PC-9 (cell line): ENCODE measurements at regions not wholly inside any gene's neighbourhood (a gene's known extent, or its start where the extent isn't known, plus 50 kb on each side); places are given as distances from the start of the nearest gene placed in this dataset.

Experiments used
- BruUV-seq: library from RNA; stranded (reverse); fragments of 400-500 nt; replicated peaks from 2 replicates; lab custom pipeline; 2021; lab: Mats Ljungman, UMichigan
- CTCF ChIA-PET: fragments of 300-600 bp; sonication (Branson Sonifier 250); formaldehyde crosslinking; loops from one replicate; lab custom pipeline; 2022; ENCODE audit warnings: antibody characterized with exemption; lab: Charles Lee
- POLR2A ChIA-PET: fragments of 300-600 bp; sonication (Branson Sonifier 250); formaldehyde crosslinking; loops from one replicate; lab custom pipeline; 2022; ENCODE audit warnings: antibody characterized with exemption; ENCODE audit not compliant: unreplicated experiment; lab: Charles Lee
- DNase-seq, 2 experiments: peaks; one replicate each; pipeline versions ENCODE4 v3.0.0 to v3.0.0-alpha.2; 2015 to 2022; ENCODE audit warnings: mixed read lengths in 1 of 2
- H2AFZ ChIP-seq: fragments of 200-600 bp; sonication (generic); 2 replicates; pipeline ENCODE4 v1.8.1; 2017; ENCODE audit warnings: antibody characterized with exemption
- H3F3A ChIP-seq: fragments of 200-600 bp; sonication (generic); 2 replicates; pipeline ENCODE4 v1.8.1; 2017; ENCODE audit warnings: antibody characterized with exemption, mild to moderate bottlenecking, low read depth; ENCODE audit not compliant: insufficient read depth
- H3K27ac ChIP-seq: fragments of 200-600 bp; sonication (generic); 2 replicates; pipeline ENCODE4 v1.6.1; 2016; ENCODE audit warnings: mixed run types
- H3K27me3 ChIP-seq: fragments of 200-600 bp; sonication (generic); 2 replicates; pipeline ENCODE4 v1.6.1; 2016; ENCODE audit warnings: low read depth, mixed run types; ENCODE audit not compliant: insufficient read depth
- H3K36me3 ChIP-seq: fragments of 200-600 bp; sonication (generic); 2 replicates; pipeline ENCODE4 v1.6.1; 2016; ENCODE audit warnings: low read depth, mixed run types
- H3K4me1 ChIP-seq: fragments of 200-600 bp; sonication (generic); replicated peaks from 2 replicates; pipeline ENCODE4 v1.6.1; 2016; ENCODE audit warnings: mixed run types; ENCODE audit not compliant: insufficient read depth
- H3K4me2 ChIP-seq: fragments of 200-600 bp; sonication (generic); 2 replicates; pipeline ENCODE4 v1.6.1; 2017; ENCODE audit warnings: mixed run types
- H3K4me3 ChIP-seq: fragments of 200-600 bp; sonication (generic); 2 replicates; pipeline ENCODE4 v1.6.1; 2016; ENCODE audit warnings: mixed run types
- H3K79me2 ChIP-seq: fragments of 200-600 bp; sonication (generic); 2 replicates; pipeline ENCODE4 v1.6.1; 2017; ENCODE audit warnings: low read depth, mixed run types
- H3K9me2 ChIP-seq: fragments of 200-600 bp; sonication (generic); 2 replicates; pipeline ENCODE4 v1.8.1; 2017; ENCODE audit warnings: mild to moderate bottlenecking; ENCODE audit not compliant: insufficient read depth
- H3K9me3 ChIP-seq: fragments of 200-600 bp; sonication (generic); 2 replicates; pipeline ENCODE4 v1.8.1; 2016; ENCODE audit warnings: low read depth; ENCODE audit not compliant: insufficient read depth
- H4K20me1 ChIP-seq: fragments of 200-600 bp; sonication (generic); 2 replicates; pipeline ENCODE4 v1.8.1; 2017; ENCODE audit not compliant: insufficient read depth
- CTCF ChIP-seq: fragments of 200-600 bp; sonication (generic); conservative IDR thresholded peaks from 2 replicates; pipeline ENCODE4 v1.6.1; 2017; ENCODE audit warnings: mixed run types, antibody characterized with exemption, mild to moderate bottlenecking, moderate library complexity
- EZH2 ChIP-seq: fragments of 200-600 bp; sonication (generic); IDR thresholded peaks from 2 replicates; pipeline ENCODE4 v1.8.0; 2017; ENCODE audit warnings: antibody characterized with exemption, low read depth
- intact Hi-C: fragments of 100-400 bp; cut with micrococcal nuclease; formaldehyde crosslinking; loops from one replicate; pipeline ENCODE4 v1.10.0; 2022; ENCODE audit not compliant: unreplicated experiment

GRCh38 chr5:128703322-128703721 lies 165.3 kb upstream of the FBN2 start:
- no peak overlapping the region for H3K4me3 ChIP-seq
- H3K27me3 ChIP-seq: no peaks in the 10 kb centered on the region
- H3K79me2 ChIP-seq: no peaks in the 10 kb centered on the region
- no peak for TF ChIP-seq EZH2
- no peak for TF ChIP-seq CTCF
- no peak overlapping the region for H3K27ac ChIP-seq
- H4K20me1 ChIP-seq: no peaks in the 10 kb centered on the region
- no peaks in the 10 kb centered on the region for H3K36me3 ChIP-seq
- no peaks in the 10 kb centered on the region for H3F3A ChIP-seq
- no peaks in the 10 kb centered on the region for H3K9me2 ChIP-seq
- H2AFZ ChIP-seq: no peak overlapping the region
- BruUV-seq: no TSS peak
- H3K9me3 ChIP-seq: no peaks in the 10 kb centered on the region
- no peak overlapping the region for H3K4me2 ChIP-seq
- H3K4me1 ChIP-seq: no peaks in the 10 kb centered on the region
- CTCF ChIA-PET: no interaction called here
- no peak for DNase-seq
- POLR2A ChIA-PET: no interaction called here
- intact Hi-C loops: no loop called here

GRCh38 chr5:128706269-128706668 lies 168.2 kb upstream of the FBN2 start:
- Histone ChIP-seq H3K9me3 (no peaks in the 10 kb centered on the region), H3F3A (no peaks in the 10 kb centered on the region), H3K4me2 (no peak overlapping the region), H3K27me3 (no peaks in the 10 kb centered on the region), H3K9me2 (no peaks in the 10 kb centered on the region), H2AFZ (no peak overlapping the region), H4K20me1 (no peaks in the 10 kb centered on the region), H3K27ac (no peak overlapping the region), H3K36me3 (no peaks in the 10 kb centered on the region), H3K79me2 (no peaks in the 10 kb centered on the region), H3K4me1 (no peaks in the 10 kb centered on the region), H3K4me3 (no peak overlapping the region)
- ChIA-PET POLR2A (no interaction called here), CTCF (no interaction called here)
- intact Hi-C loops: no loop called here
- no TSS peak for BruUV-seq
- DNase-seq: no peak
- TF ChIP-seq CTCF (no peak), EZH2 (no peak)

- H3K9me2 ChIP-seq: no peaks in the 10 kb centered on the region
- H3K4me3 ChIP-seq: no peak overlapping the region
- no TSS peak for BruUV-seq
- no peak overlapping the region for H3K27ac ChIP-seq
- H3K36me3 ChIP-seq: no peaks in the 10 kb centered on the region
- H3K79me2 ChIP-seq: no peaks in the 10 kb centered on the region
- CTCF ChIA-PET: no interaction called here
- no peak overlapping the region for H3K4me2 ChIP-seq
- H3K9me3 ChIP-seq: no peaks in the 10 kb centered on the region
- POLR2A ChIA-PET: no interaction called here
- no peaks in the 10 kb centered on the region for H4K20me1 ChIP-seq
- no peaks in the 10 kb centered on the region for H3K4me1 ChIP-seq
- H3K27me3 ChIP-seq: no peaks in the 10 kb centered on the region
- H2AFZ ChIP-seq: no peak overlapping the region
- DNase-seq: peak in 1 of 2 experiments; percentile 54
- TF ChIP-seq EZH2: no peak
- no peak for TF ChIP-seq CTCF
- intact Hi-C loops: no loop called here
- no peaks in the 10 kb centered on the region for H3F3A ChIP-seq
These were observed 170.8 kb upstream of the FBN2 start for GRCh38 chr5:128708841-128709240.
